Activated CD8-positive, alpha-beta memory T cell treated with anti-CD3 and anti-CD28 coated beads, Interleukin-2, amount 50 U/mL, for 48 hours (primary cell): ENCODE measurements at regions not wholly inside any gene's neighbourhood (a gene's known extent, or its start where the extent isn't known, plus 50 kb on each side); places are given as distances from the start of the nearest gene placed in this dataset.

Source experiments
- DNase-seq: peaks from one replicate; pipeline ENCODE4 v3.0.0-alpha.2; 2020

GRCh38 chr1:222358100-222358499 lies 189.8 kb downstream of the HHIPL2 start:
- no peak for DNase-seq

DNA sequence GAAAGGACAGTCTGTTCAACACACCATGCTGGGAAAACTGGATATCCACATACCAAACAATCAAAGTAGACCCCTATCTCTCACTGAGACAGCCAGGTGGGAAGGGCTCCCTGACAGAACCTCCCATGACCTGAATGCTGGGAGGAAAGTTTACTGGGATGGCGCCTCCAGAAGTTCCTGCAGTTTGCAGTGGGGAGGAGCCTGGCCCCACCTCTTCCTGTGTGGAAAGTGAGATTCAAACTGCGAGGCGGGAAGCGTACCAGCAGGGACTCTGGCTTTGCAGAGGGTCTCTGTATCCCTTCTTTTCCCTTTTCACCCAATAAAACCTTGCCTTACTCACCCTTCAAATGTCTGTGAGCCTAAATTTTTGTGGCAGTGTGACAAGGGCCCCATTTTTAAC lies 190.7 kb downstream of the HHIPL2 start:
- DNase-seq, result no peak

DNA sequence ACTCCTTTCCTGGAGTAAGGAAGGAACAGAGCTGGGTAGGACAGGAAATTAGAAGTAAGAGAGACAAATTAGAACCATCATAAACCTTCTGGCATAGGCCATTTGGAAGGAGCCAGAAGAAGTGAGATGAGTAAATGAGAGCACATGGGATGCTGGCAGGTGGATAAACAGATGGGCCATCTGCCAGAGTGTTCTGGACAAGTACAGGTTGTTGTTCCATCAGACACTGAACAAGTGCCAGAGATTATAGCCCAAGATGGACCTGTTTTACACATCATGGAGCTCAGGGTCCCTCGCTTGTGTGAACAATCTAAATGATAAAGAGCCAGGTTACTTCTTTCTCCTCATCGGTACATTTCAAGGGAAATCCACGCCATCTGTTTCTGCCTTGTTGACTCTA lies 200.3 kb downstream of the HHIPL2 start:
- no peak for DNase-seq

- DNase-seq, result no peak
Measured at GRCh38 chr1:222346955-222347354, 200.9 kb downstream of the HHIPL2 start.

- no peak for DNase-seq
Measured at GRCh38 chr1:222339376-222339947, 208.4 kb downstream of the HHIPL2 start.

DNA sequence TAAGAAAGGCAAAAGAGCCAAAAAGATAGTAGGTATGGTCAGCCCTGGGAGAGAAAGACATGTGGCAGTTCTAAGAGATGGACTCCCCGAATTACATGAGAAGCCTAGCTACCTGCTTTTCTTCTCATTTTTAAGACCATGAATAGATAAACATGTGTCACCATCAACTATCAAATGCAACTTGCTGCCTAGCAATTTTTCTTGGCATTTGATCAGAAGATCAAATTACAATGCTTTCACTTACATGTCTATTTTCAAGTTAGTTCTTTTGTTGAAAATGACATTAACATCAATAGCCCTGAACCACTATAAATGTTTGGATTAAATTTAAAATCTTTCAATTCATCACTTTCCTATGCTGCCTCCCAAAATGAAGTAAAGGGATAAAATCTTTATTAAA lies 212.3 kb downstream of the HHIPL2 start:
- no peak for DNase-seq

- no peak for DNase-seq
Measured at GRCh38 chr1:222334026-222334680, 213.8 kb downstream of the HHIPL2 start.

GRCh38 chr1:222331765-222332164 lies 216.1 kb downstream of the HHIPL2 start:
- DNase-seq, result no peak

GRCh38 chr1:222331340-222331739 lies 216.6 kb downstream of the HHIPL2 start:
- no peak for DNase-seq

- no peak for DNase-seq
Measured at GRCh38 chr1:222329493-222330045, 218.3 kb downstream of the HHIPL2 start.

DNA sequence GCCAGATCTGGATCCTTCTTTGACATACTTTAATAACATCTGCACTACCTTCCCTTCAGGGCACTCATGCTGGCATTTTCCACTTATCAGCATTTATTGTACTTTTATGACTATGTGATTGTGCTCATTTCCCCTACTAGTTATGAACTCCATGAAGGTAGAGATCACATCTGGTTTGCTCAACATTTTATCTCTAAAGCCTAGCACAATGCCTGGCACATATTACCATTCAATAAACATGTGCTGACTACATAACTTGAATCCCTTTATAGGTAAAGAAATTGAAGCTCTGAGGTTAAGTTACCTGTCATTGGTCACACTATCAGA lies 221.2 kb downstream of the HHIPL2 start:
- DNase-seq, result no peak

DNA sequence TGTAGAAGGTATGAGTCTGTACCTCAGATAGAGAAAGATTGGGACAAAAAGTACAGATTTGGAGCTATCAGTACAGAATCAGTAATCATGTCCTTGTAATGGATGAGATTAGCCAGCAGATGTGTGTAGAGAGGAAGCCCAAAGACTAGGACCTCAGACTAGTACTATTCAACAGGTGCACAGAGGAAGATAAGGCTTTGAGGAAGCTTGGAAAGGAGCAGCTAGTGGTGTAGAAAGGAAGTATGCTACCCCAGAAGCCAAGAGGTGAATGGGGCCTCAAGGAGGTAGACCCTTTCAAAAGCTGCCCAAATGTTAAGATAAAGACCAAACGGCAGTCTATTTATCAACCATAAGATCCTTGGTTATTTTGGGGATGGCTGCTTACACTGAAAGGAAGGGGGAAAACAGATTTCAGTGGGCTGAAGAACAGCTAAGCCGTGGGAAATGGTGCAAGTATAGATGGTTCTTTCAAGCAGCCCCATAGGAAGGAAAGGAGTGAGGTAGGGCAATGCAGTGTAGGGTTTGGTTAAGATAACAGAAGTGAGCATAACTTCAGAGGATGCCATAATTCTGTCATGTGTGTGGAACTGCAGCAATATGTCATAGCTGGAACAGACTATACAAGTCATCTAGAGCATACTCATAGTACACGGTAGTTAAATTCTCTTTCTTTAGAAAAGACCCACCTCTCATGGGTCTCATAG lies 221.7 kb downstream of the HHIPL2 start:
- DNase-seq, result no peak

DNA sequence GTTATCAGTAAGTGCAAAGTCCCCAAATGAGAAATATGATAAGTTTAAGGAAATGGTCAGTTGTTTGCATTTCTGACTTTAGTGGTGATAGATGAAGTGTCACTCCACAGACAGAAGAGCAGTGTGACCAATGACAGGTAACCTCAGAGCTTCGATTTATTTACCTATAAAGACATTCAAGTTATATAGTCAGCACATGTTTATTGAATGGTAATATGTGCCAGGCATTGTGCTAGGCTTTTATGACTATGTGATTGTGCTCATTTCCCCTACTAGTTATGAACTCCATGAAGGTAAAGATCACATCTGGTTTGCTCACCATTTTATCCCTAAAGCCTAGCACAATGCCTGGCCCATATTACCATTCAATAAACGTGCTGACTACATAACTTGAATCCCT lies 222.4 kb downstream of the HHIPL2 start:
- no peak for DNase-seq

GRCh38 chr1:222314839-222315238 lies 233.1 kb downstream of the HHIPL2 start:
- no peak for DNase-seq

DNA sequence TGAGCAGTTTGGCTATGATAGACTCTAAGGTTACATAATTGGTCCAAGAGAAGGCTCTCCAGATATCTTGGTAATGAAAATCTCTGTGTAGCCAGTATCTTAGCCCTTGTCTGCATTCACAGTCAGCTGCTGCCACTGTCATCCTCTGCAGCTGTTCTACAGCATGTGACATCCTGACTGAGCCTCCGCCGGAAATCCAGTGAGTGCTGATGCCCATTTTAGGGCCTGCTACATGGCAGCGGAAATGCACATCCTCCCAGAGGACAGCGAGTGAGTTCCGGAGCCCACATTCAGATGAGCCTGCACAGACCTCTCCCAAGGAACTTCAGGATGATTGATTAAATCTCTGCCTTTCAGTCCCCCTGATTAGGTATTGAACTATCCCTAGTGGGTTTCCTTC lies 237.1 kb downstream of the HHIPL2 start:
- DNase-seq, result no peak

- no peak for DNase-seq
Measured at GRCh38 chr1:222307621-222308020, 240.3 kb downstream of the HHIPL2 start.

- DNase-seq, result no peak
Measured at GRCh38 chr1:222306512-222306911, 241.4 kb downstream of the HHIPL2 start.

DNA sequence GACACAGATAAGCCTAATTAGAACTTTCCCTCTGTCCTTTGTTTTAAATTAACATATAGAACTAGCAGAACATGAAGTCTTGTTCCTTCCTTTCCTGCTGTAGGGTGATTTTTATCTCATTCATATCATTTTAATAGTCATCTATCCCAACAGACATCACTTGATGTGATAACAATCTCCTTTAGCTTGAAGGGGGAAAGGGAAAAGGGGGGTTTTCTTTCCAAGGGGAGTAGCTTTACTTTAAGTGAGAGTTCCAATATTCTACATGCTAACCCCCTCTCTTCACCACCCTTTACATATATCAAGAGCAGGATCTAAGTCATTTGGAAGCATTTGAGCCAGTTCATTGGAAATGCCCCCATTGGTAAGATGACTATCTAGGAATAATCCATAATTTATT lies 241.9 kb downstream of the HHIPL2 start:
- no peak for DNase-seq

DNA sequence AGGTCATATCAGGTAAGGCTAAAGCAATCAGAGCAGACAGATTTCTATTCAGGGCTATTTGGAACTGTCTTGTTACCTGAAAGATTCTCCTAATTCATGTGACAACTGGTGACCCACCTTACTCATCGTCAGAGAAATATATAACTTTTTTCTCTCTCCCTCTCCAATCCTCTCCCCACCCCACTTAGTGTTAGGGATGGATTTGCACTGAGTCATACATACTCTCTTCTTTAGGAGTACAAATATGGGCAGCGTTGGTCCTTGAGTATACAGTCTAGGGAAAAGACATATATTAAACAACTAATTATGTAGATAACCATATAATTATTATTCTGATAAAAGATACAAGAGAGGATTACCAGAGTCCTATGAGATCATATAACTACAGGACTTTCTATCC lies 246.3 kb downstream of the HHIPL2 start:
- DNase-seq, result no peak

DNA sequence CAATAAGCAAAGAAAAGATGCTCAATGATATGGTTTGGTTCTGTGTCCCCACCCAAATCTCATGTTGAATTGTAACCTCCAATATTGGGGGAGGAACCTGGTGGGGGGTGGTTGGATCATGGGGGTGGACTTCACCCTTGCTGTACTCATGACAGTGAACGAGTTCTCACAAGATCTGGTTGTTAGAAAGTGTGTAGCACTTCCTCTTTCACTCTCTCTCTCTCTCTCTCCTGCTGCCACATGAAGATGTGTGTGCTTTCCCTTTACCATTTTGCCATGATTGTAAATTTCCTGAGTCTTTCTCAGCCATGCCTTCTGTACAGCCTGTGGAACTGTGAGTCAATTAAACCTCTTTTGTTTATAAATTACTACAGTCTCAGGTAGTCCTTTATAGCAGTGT lies 248.4 kb downstream of the HHIPL2 start:
- no peak for DNase-seq

- no peak for DNase-seq
Measured at GRCh38 chr1:222290866-222291265, 257.0 kb downstream of the HHIPL2 start.

DNA sequence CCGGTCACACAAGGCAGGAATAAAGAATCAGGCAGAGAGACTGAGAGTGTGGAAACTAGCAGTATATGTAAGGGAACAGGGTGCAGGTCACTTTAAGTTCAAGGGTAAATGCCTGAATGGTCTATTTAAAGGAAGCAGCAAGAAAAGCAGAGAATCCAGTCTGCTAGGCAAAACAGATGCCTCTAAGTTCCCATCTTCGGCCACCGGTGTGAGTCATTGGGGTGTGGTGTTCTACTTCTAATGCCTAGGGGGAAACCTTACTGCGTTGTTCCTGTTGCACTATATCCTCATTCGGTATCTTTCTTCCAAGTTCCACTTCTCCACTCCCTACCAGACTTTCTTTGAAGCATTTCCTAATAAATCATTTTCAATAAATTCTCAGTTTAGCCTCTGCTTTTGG lies 259.9 kb downstream of the HHIPL2 start:
- no peak for DNase-seq

DNA sequence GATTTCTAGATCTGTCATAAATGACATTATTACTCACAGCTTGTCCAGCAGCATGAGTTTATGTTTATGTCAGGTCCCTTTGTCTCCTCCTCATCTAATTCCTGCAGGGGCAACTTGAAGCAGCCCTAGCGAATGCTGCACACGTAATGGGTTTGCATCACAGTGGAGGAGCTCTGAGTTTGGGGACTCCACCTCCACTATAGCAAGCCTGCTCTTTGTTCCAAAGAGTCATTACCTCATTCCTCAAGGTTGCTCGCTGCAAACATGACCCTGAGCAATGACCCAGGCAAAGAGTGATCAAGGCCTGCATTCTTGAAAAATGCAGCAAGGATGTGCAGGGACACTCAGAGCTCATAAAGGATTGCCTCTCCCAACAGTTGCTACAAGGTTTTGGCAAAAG lies 261.9 kb downstream of the HHIPL2 start:
- no peak for DNase-seq

DNA sequence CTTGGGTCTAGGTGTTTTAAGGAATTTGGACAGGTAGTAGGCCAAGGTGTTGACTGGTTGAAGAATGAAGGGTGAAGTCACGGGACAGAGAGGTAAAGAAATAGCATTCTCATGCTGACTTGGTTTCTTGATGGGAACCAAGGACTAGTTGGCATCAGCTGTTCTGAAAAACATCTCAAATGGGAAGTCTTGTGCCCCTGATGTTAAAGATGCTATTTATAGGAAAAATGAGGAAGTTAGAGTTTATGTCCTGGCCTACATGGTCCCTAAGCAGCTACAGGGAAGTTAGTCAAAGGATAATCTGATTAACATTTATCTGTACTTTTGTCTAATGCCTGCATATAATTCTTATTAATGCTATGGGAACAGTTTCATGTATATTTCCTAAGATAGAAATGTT lies 262.4 kb downstream of the HHIPL2 start:
- no peak for DNase-seq
